ENCODE measurements at regions not wholly inside any gene's neighbourhood (a gene's known extent, or its start where the extent isn't known, plus 50 kb on each side); places are given as distances from the start of the nearest gene placed in this dataset.
"Not testable (repeated sequence)": the region's sequence is repeated elsewhere in the genome, so short reads cannot be mapped to it uniquely, and the experiment has no call there.

DNA sequence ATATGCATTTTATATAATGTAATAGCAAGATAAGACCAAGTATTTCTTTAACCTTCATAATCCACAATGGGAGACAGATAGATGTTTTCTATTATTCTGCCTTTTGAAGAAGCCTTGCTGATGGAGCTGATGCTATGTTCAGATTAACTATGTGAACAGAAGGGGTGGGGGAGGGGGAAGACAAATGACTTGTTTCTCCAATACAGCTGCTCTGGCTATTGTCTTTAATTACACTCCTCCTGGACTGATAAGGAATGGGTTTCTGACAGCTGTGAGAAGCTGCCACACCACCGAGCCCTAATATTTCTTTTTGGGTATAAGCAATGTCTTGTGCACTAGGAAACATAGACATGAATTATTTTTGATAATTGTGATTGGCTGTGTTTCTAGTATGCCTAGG, 62.0 kb downstream of the CAVIN4 start:
- in situ Hi-C loops (cut with HindIII; ENCODE audit: low sequenced_read_pairs) = no loop called here

GRCh38 chr9:100640447-100641050, 62.7 kb downstream of the CAVIN4 start:
- no peak for DNase-seq (ENCODE audit: low spot score)
- in situ Hi-C loops (cut with HindIII; ENCODE audit: low sequenced_read_pairs) = no loop called here

More for the DNA sequence above, 62.0 kb downstream of the CAVIN4 start:
- no peak for DNase-seq (ENCODE audit: low spot score)

- in situ Hi-C loops (cut with HindIII; ENCODE audit: low sequenced_read_pairs) = no loop called here
- no peak for DNase-seq (ENCODE audit: low spot score)
Observed at GRCh38 chr9:100641166-100641565, 63.3 kb downstream of the CAVIN4 start.

DNA sequence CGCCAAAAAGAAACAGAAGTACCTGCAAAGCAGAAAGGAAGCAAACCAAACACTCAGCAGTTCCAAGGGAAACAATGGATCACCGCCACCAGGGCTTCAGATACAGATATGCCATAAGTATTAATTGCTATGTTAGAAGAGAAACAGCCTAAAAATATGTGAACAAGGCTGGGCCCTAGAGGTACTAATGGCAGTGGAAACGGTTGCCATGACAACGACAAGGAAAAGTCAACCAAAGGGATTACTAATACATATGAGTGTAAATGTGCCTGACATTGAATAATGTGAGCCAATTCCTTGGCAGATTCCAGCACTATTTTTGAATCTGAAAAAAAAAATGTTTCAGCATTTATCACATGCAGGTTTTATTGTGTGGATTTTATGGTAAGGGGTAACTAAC, 75.0 kb downstream of the CAVIN4 start:
- no peak for DNase-seq (ENCODE audit: low spot score)
- in situ Hi-C loops (cut with HindIII; ENCODE audit: low sequenced_read_pairs) = no loop called here

- no peak for DNase-seq (ENCODE audit: low spot score)
- in situ Hi-C loops (cut with HindIII; ENCODE audit: low sequenced_read_pairs) = no loop called here
Observed at GRCh38 chr9:100653643-100654334, 75.9 kb downstream of the CAVIN4 start.

- in situ Hi-C loops (cut with HindIII; ENCODE audit: low sequenced_read_pairs); DNase-seq (ENCODE audit: low spot score): not testable (repeated sequence)
Observed at GRCh38 chr9:100656851-100657250, 79.0 kb downstream of the CAVIN4 start.

- no peak for DNase-seq (ENCODE audit: low spot score)
- in situ Hi-C loops (cut with HindIII; ENCODE audit: low sequenced_read_pairs) = no loop called here
Observed at GRCh38 chr9:100661668-100662067, 83.8 kb downstream of the CAVIN4 start.

GRCh38 chr9:100662122-100662521, 84.2 kb downstream of the CAVIN4 start:
- in situ Hi-C loops (cut with HindIII; ENCODE audit: low sequenced_read_pairs) = no loop called here
- DNase-seq (ENCODE audit: low spot score) = no peak

- in situ Hi-C loops (cut with HindIII; ENCODE audit: low sequenced_read_pairs) = no loop called here
Observed at GRCh38 chr9:100667448-100667847, 89.6 kb downstream of the CAVIN4 start.

DNA sequence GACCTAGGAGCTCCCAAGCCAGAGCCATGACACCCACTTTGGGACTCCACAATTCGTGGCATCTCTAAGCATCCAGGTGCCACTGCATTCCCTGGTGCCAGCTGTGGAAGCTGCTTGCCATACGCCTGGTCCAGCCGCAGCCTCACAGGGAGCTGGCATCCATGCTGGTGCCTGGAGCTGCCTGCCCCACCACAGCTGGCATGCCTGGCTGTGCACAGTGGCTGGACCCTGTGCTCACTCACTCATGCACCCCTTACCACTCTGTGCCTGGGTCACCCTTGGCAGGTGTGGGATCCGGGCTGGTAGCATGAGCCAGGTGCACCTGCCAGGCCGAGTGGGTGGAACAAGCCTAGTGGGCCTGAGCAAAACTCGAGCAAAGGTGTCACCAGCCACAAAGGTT, 90.1 kb downstream of the CAVIN4 start:
- in situ Hi-C loops (cut with HindIII; ENCODE audit: low sequenced_read_pairs) = no loop called here
- DNase-seq (ENCODE audit: low spot score) = no peak

More at GRCh38 chr9:100667448-100667847, 89.6 kb downstream of the CAVIN4 start:
- DNase-seq (ENCODE audit: low spot score) = no peak

DNA sequence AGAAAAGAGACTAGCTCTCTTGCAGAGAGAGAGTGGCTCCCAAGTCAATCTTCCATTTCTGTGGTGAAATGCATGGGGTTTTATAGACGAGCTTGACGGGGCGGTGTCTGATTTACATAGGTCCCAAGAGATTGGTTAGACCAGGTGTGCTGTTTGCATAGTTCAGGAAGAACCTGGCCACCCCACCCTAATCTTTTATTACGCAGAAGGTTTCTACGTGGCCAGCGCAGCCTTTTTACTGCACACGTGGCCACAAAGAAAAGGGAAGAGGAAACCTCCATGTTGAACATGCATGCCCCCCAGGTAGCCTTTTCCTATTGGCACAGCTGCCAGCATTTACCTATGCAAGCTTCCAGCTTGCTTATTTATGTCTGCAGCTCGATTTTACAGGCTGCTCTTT, 92.1 kb downstream of the CAVIN4 start:
- DNase-seq (ENCODE audit: low spot score) = no peak
- in situ Hi-C loops (cut with HindIII; ENCODE audit: low sequenced_read_pairs) = no loop called here

DNA sequence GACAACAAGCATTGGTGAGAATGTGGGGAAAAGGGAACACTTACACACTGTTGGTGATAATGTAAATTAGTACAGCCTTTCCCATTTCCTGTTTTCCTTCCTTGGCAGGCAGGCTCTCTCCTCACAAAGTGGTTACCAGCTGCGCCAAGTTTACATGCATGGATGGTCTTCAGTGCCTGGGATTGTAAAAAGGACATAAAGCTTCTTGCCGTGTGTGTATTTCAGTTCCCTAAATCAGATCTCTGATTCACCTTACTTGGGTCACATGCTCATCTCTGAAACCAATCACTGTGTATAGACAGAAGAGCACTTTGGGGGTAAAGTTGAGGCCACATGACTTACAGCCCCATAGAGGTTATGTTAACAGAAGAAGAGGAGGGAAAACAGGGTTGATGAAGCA, 92.8 kb downstream of the CAVIN4 start:
- peak; percentile 4 for DNase-seq (ENCODE audit: low spot score)
- in situ Hi-C loops (cut with HindIII; ENCODE audit: low sequenced_read_pairs) = no loop called here

- DNase-seq (ENCODE audit: low spot score) = no peak
- in situ Hi-C loops (cut with HindIII; ENCODE audit: low sequenced_read_pairs) = no loop called here
Observed at GRCh38 chr9:100671898-100672297, 94.0 kb downstream of the CAVIN4 start.

DNA sequence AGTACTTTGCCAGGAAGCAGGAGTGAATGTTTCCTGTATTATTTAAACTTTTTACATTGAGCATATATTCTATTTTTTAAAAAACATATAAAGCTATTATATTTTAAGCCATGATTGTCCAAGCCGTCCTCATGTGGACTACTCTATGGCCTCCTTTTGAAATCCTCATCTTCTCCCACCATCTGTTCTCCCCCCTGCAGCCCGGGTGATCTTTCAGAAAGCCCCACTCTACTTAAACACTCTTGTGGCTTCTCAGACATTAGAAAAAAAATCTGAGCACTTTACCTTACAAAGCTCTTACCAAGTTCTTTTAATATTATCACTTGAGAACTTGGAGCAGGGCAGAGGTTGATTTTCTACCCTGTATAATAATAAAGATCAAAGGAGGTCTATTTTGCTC, 95.4 kb downstream of the CAVIN4 start:
- in situ Hi-C loops (cut with HindIII; ENCODE audit: low sequenced_read_pairs) = no loop called here
- DNase-seq (ENCODE audit: low spot score) = no peak

DNA sequence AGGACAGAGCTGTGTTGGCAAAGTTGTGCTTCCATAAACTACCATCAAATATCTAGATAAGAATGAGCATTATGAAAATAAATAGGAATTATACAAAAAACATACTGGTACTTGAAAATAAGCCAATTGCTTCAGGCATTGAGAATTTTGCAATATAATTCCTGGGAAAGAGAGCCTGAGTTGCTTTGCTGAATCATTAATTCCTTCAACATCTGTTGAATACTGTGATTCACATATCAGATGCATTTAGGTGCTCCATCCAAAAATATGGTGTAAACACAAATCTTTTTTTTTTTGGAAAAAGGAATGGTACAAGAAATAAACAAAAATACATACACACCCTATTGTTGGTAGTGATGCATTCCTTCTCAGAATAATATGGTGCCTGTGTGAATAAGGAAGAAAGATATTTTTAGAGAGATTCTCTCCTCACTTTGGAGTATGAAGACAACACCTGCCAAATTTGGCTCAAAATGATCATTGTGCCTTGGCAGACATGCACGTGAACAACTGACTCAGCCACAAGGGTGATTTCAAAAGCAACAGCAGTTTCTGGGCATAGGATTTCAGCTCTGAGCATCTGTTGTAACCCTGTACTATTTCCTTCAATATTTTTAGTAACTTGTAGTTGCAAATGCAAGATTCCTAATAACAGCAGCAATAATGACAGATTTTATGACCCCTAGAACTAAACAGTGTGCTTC, 96.7 kb downstream of the CAVIN4 start:
- DNase-seq (ENCODE audit: low spot score) = no peak
- in situ Hi-C loops (cut with HindIII; ENCODE audit: low sequenced_read_pairs) = no loop called here

- no peak for DNase-seq (ENCODE audit: low spot score)
- in situ Hi-C loops (cut with HindIII; ENCODE audit: low sequenced_read_pairs) = no loop called here
Observed at GRCh38 chr9:100679834-100680233, 102.0 kb downstream of the CAVIN4 start.

DNA sequence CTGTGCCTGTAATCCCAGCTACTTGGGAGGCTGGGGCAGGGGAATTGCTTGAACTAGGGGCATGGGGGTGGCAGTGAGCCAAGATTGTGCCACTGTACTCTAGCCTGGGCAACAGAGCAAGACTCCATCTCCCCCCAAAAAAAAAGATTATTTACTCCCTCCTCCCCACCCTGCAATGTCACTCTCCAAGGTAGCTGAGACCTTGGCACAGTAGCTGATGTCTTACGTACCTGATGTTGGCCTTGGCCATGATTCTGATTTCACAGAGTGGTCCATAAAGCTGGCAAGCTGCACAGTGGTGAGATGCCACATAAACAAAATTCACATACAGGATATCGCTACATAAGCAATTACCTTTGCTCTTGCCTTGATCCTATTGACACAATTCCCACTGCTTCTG, 108.5 kb downstream of the CAVIN4 start:
- DNase-seq (ENCODE audit: low spot score) = no peak
- in situ Hi-C loops (cut with HindIII; ENCODE audit: low sequenced_read_pairs) = no loop called here

GRCh38 chr9:100689635-100690034, 111.8 kb downstream of the CAVIN4 start:
- DNase-seq (ENCODE audit: low spot score) = no peak
- in situ Hi-C loops (cut with HindIII; ENCODE audit: low sequenced_read_pairs) = no loop called here

DNA sequence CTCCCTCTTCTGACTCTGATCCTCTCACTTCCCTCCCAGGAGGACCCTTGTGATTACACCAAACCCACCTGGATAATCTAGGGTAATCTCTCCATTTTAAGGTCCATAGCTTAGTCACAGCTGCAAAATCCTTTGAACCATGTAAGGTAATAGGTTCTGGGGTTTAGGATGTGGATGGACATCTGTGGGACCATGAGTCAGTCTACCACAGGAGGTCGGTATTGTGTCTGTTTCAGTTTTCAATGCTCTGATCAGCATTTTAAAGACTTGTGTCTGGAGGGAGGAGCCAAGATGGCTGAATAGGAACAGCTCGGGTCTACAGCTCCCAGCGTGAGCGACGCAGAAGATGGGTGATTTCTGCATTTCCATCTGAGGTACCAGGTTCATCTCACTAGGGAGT, 112.6 kb downstream of the CAVIN4 start:
- DNase-seq (ENCODE audit: low spot score) = no peak
- in situ Hi-C loops (cut with HindIII; ENCODE audit: low sequenced_read_pairs) = no loop called here

DNA sequence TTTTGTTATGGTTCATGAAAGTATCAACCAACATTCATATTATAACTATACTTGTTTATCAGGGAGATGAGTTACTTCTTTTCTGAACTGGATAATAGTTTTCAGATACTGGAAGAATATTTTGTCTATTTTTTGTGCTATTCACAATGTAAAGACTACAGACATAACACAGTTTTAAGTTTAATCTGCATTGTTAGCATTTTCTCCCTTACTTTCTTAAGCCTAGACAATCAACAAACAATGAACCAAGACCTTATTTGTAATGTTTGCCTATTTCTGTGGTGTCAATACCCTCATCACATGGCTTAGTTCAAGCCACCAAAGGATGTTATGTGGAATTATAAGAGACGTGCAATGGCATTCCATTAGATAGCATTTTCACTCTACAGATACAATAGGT, 119.5 kb downstream of the CAVIN4 start:
- in situ Hi-C loops (cut with HindIII; ENCODE audit: low sequenced_read_pairs) = no loop called here
- DNase-seq (ENCODE audit: low spot score) = no peak

- no peak for DNase-seq (ENCODE audit: low spot score)
- in situ Hi-C loops (cut with HindIII; ENCODE audit: low sequenced_read_pairs) = no loop called here
Observed at GRCh38 chr9:100698945-100699344, 121.1 kb downstream of the CAVIN4 start.

All from G401 (cell line).